HG02798 (cell line): ENCODE measurements at regions not wholly inside any gene's neighbourhood (a gene's known extent, or its start where the extent isn't known, plus 50 kb on each side); places are given as distances from the start of the nearest gene placed in this dataset.

Source experiments
- ATAC-seq: cut with Tn5 transposase; IDR thresholded peaks from one replicate; pipeline ENCODE4 v1.9.1; 2021; ENCODE audit warnings: mild to moderate bottlenecking; ENCODE audit not compliant: unreplicated experiment, poor library complexity

DNA sequence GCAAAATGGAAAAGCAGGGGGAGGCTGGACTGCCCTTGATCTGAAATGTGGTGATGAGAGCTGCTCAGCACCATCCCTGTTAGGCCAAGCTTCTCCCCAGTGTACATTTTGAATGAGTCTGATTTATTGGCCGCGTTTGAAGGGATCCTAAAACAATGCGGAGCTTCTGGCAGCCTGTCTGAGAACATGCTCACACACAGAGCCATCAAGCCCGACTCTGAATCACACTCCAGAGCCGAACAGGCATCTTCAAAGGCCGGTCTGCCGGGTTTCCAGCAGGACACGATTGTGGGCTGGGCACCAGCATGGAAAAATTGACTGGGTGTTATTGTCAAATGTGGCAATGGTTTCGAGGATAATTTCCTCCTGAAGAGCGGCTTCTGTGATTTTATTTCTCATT lies 235.9 kb downstream of the TFAP2C start:
- no peak for ATAC-seq

DNA sequence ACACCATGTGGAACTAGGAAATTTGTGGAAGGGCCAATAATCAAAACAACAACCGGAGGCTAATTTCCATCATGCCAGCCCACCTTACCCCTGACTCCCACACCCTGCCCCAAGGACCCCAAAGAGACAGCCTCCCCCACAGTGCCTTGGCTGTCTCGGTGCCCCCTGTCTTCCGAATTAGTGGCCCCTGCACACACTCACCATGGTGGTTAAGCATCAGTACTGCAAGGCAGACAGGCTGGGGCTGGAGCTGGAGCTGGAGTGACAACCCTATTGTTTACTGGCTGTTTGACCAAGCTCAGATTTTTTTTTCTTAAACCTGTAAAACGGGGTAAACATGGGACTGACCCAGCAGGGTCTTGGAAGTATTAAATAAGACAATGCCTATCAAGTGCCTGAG lies 238.0 kb downstream of the TFAP2C start:
- ATAC-seq = no peak

DNA sequence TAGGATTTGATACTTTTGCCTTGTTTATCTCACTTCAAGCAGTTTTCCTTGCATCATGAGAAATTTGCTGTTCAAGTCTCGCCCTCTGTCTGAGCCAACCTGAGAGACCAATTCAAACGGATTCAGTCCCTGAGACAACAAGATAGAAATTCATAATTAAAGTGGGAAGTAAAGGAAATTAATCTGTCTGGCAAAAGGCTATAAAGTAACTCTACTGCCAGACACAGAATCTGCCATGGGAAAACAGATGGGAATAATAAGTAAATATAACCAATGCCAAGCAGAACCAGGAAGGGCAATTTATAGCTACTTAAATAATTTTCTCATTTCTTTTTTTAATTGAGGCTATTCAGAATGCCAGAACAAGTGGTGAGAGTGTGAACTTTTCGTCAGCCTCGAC lies 239.6 kb downstream of the TFAP2C start:
- ATAC-seq = no peak

DNA sequence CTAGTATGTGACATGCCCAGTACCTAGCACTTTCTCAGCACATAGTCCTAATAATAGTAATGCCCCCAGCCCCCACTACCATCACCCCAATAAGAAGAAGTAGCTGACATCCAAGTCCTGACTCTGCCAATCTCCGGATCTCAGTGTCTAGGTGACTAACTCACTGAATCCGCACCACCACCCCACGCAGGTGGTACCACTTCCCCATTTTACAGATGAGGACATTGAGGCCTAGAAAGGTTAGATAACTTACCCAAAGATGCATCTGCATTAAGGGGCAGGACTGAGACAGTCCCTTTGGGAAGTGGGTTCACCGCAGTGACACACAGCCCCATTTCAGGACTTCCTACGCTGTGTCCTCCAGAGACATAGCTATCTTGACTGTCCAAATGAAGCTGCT lies 241.2 kb downstream of the TFAP2C start:
- ATAC-seq = no peak

DNA sequence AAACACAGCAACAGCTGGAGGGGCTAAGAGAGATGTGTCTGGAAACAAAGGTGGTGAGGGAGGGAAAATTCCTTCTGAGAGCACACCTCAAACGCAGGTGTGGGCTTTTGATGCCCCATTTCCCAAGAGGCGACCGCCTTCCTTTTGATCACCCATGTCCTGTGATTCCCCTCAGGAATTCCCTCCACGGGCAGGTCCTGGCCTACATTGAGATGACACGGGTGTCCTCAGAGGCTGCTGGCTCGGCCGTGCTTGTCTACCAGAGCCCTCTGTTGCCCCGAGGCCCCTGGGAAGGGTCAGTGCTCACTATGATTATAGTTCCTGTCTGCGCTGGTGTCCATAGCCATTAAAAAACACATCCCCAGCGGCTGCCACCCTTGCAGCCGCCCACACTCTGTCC lies 242.6 kb downstream of the TFAP2C start:
- ATAC-seq = no peak

DNA sequence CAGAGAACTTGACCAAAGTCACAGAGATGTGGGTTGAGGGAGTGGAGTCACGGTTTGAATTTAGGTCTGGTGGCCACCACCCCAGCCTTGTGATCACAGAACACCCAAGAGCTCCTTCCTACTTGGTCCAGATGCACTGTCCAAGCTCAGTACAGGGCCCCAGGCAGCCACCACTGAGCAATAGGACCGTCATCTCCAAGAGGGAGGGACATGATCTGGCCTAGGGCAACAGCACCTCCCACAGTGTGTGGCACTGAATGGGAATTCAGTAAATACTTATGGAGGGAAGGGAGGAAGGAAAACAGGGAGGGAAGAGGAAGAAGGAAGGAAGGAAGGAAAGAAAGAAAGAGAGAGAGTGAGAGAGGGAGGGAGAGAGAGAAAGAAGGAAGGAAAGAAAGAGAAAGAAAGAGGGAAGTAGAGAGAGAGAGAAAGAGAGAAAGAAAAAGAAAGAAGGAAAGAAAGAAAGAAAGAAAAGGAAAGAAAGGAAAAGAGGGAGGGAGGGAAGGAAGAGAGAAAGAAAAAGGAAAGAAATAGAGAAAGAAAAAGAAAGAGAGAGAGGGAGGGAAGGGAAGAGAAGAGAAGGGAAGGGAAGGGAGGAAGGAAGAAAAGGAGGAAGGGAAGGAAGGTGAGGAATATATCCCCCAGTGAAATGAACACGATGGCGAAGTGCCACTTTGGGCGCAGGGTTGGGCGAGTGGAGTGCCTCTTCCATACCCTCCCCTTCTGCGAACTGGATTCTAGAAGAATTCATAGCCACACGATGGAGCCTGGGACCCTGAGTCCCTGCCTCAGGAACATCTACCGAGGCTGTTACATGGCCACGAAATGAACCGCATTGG lies 243.7 kb downstream of the TFAP2C start:
- ATAC-seq = no peak

DNA sequence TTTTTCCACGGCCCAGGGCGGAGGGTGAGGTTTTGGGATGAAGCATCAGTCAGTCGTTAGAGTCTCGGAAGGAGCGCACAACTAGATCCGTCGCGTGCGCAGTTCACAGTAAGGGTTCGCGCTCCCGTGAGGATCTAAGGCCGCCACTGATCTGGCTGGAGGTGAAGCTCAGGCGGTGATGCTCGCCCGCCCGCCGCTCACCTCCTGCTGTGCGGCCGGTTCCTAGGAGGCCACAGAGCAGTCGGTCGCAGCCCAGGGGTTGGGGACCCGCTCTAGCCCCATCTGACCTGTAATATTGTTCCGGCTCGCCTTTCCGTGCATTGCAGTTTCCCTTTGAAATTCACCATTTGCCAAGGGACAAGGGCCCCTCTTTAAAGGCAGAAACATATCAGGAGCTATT lies 244.7 kb downstream of the TFAP2C start:
- ATAC-seq = no peak

DNA sequence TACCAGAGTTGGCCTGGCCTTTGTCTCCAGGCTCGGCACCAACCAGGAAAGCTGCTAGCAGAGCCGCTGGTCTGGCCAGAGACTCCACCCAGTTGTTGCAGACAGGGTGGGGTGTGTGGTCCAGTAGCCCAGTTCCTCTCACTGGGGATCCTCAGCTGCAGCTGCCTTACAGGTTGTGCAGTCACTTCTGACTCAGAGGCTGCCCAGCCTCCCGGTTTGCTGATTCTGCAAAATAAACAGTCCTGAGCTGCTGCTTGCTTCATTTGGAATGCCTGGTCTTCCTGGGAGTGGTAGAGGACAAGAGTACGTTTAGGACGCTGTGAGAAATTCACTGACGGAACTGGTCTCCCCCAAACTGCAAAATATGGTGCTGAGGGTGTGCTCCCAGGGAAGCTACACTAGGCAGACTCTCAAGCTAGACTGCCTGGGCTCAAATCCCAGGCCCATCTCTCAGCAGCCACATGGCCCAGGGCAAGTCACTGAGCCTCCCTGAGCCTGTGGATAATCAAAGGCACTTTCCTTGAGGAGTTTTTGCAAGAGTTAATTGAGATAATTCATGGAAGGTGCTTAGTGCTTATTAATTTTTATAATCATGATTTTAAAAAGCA lies 246.1 kb downstream of the TFAP2C start:
- no peak for ATAC-seq

DNA sequence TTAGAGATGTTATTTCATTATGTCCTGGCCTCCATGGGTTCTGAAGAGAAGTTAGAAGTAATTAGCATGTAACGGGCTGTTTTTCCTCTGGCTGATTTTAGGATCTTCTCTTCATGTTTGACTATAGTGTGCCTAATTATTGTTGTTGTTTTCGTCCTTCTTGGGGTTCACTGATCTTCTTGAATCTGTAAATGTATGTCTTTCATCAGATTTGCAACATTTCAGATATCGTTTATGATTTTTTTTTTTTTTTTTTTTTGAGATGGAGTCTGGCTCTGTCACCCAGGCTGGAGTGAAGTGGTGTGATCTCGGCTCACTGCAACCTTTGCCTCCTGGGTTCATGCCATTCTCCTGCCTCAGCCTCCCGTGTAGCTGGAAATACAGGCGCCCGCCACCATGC lies 246.7 kb downstream of the TFAP2C start:
- ATAC-seq = no peak

DNA sequence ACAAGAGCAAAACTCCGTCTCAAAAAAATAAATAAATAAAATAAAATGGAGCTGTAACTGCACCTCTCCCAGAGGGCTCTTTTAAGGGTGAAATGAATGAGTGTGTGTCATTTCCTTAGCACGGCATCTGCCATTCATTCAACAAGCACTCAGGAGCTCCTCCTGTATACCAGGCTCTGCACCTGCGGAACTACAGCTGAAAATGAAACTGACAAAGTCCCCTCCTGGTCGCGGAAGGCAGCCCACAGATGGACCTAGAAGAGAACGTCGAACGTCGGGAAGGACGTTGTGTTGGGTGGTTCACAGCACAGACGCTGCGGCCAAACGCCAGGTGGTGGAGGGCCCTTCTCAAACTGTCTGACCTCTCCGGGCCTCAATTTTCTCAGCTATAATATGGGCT lies 256.4 kb downstream of the TFAP2C start:
- no peak for ATAC-seq

DNA sequence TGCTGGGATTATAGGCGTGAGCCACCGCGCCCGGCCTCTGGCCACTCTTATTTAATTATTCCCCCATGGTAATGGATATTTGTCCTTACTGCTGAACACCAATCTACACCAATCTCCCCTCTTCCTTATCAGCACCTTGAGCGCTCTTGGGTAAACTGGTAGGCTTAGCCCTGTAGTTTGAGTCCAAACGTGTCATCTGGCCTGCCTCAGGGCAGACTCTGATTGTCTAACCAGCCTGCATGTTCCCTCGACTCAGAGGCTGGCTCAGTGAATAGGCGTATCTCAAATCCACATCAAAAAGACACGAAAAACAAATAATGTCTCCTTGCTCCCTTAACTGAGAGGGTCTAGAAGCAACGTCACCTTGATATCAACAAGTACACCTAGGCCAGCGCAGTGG lies 260.9 kb downstream of the TFAP2C start:
- ATAC-seq = no peak

DNA sequence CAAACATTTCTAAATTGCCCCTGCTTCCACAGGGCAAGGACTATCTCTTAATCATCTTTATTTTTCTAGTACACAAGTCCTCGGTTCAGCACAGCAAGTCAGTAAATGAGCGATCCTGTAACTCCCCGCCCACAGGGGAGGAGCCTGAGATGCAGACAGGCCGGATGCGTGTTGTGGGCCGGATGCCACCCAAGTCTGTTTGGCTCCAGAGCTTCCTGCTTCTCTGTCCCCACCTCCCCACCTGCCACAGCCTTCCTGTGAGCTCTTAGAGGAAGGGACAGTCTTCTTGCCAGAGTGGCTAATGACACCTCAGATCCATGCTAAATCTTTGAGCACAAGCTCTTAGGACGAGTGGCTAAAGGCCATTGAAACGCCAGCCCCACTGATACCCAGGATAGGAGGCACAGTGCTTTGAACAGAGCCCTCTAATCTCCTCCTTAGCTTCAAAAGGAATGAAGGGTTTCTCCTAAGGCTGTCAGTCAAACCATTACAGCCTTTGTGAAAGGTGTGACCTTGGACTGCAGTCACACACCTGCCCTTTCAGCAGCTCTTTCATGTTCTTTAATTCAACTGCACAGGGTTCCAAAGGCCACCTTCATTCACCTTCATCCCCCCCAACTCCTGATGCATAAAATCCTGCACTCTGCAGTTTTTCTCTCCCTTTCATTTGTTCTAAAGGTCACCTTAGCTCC lies 264.3 kb downstream of the TFAP2C start:
- no peak for ATAC-seq

DNA sequence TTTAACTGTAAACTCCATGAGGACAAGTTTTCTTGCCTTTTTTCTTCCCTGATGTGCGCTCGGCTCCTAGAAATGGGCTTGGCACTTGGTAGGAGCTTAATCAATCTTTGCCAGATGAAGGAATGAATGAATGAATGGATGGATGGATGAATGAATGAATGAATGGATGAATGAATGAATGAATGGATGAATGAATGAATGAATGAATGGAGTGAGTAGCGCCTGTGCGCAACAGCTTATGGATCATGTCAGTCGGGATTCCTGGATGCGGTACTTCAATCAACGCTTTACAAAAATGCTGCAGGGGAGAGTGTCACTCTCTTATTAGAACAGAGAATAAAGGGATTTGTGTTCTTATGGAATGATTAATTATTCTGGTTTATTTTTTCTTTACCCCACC lies 267.3 kb downstream of the TFAP2C start:
- ATAC-seq = no peak

DNA sequence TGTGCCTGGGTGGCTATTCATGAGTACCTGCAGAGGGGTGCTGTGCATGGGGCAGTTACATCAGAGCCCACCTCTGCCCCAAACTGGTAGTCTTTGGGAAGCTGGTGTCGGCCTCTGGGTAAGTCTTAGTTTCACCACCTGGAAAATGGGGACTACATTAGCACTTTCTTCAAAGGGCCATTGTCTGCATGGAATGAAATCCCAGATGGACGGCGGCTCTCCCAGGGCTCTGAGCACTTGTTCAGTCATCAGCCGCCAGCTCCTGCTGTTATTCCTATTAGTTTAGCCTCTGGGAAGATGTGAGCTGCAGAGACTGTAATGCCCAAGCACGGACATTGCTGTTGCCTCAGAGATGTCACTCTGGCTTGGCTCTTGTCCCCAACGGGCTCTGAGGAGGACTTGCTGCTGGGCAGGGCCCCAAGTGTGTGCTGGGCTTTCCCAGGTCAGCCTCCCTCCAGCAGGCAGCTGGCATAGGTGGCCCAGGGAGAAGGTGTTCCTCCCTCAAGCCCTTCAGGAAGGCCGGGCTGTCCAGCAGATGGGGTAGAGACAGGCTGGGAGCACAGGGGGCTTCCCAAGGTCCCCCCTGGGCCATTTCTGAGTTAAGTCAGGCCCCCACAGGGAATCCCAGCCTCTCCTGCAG lies 268.3 kb downstream of the TFAP2C start:
- no peak for ATAC-seq

DNA sequence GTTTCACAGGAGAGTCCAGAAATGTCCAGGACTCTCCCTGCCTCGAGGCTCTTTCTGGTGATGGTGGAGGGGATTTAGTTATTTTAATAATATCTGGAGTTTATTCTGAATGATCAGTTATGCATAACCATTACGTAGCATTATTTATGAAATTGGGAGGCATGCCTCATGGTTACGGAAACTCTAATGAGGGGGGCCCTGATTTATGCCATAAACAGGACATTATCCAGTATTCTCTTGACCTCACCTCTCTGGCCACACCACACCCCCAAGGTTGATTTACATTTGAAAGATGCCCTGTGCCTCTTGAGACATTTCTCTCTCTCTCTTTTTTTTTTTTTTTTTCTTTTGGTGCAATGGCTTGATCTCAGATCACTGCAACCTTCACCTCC lies 268.8 kb downstream of the TFAP2C start:
- ATAC-seq = no peak

DNA sequence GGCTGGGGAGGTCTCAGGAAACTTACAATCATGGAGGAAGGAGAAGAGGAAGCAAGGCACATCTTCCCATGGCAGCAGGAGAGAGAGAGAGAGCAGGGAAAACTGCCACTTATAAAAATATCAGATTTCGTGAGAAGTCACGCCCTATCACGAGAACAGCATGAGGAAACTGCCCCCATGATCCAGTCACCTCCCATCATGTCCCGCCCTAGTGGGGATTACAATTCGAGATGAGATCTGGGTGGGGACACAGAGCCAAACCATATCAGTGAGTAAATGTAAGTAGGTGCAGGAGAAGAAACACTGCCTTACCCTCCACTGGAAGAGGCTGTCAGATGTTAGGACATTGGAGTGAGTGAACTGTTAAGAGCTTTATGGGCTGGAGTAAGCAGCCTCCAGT lies 270.4 kb downstream of the TFAP2C start:
- no peak for ATAC-seq

DNA sequence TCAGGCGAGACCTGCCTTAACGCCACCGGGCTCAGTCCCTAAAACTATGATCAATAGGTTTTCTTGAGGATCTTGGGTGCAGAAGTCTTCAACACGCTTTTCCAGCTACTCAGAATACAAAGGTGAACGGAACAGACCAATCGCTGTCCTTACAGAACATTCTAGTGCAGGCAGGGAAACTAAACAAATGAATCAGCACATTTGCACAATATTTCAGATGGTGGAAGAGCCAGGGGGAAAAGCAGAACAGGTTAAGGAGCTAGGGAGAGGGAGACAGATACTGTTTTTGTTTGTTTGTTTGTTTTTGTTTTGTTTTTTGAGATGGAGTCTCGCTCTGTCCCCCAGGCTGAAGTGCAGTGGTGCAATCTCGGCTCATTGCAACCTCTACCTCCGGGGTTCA lies 271.1 kb downstream of the TFAP2C start:
- ATAC-seq = no peak

DNA sequence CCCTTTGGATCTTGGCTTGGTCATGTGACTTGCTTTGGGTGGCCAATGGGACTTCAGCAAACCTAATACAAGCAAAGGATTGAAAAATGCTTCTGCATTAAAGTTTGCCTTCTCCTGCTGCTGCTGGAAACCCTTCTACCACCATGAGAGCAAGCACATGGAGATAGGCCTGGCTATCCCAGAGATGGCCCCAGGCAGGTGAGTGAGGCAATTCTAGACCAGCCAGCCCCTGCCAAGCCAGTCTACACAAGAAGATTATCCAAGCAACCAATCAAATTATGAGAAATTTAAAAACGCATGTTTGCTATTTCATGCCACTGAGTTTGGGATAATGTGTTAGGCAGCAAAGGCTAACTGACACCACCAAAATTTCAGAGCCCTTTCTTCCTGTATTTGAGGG lies 274.3 kb downstream of the TFAP2C start:
- no peak for ATAC-seq

DNA sequence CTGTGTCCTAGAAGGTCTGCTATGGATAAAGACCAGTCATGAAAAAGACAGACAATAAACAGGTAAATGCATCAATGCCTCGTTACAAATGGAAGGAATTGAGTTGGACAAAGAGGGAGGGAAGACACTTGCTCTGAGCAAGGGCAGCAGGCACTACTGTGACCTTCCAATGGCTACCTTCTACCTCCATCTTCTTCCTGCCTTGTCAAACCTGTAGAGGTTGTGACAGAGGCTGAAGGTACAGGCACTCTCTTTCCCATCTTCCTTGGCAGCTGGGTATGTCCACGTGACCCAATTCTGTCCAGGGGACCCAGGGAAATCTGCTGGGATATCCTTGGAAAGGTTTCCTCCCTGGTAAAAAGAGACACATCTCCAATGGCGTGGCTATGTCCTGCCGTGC lies 274.8 kb downstream of the TFAP2C start:
- ATAC-seq = no peak

DNA sequence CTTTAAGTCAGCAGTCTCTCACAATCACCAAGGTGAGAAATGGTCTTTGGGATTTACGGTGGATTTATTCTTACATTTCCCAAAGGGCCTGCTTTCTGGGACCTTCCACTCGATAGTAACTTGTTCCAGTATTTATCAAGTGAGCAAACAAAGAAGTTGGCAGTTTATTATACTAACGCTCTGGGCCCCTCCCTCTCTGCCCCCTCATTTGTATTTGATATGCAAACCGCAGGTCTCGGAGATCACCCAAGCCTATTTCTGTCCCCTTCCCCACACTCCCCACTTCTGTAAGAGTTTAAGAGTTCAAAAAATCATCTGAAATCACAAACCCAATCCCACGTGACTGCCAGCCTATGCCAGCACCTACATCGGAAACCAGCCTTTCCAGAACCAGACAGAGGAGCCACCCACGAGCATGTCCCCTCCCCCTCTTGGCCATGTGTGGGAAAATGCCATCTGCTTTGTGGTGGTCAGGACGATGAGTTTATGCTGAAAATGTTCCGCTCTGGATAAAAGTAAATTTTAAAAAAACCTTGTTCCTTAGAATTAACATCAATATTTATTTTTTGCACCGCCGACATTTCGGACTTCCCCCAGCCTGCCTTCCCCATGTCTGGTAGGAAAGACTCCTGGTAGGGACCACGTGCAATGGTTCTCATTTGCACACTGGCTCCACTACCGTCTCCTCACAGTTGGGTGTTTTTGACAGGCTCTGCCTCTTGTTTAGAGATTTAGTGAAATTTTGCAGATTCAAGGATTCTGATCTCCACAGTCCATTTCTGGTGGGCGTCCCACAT lies 281.0 kb downstream of the TFAP2C start:
- ATAC-seq = no peak
